IPS-18a (cell line): ENCODE measurements at regions not wholly inside any gene's neighbourhood (a gene's known extent, or its start where the extent isn't known, plus 50 kb on each side); places are given as distances from the start of the nearest gene placed in this dataset.

Experiments
- H3K27ac ChIP-seq: one replicate; pipeline ENCODE4 v1.5.1; 2013; ENCODE audit warnings: low read length
- H3K27me3 ChIP-seq: one replicate; pipeline ENCODE4 v1.6.1; 2013; ENCODE audit warnings: mild to moderate bottlenecking, low read length; ENCODE audit not compliant: control insufficient read depth, insufficient read depth
- H3K36me3 ChIP-seq: one replicate; pipeline ENCODE4 v1.6.1; 2013; ENCODE audit warnings: low read depth, low read length; ENCODE audit not compliant: control insufficient read depth
- H3K4me1 ChIP-seq: one replicate; pipeline ENCODE4 v1.6.1; 2013; ENCODE audit warnings: low read depth, low read length; ENCODE audit not compliant: control insufficient read depth
- H3K4me3 ChIP-seq: one replicate; pipeline ENCODE4 v1.5.1; 2013; ENCODE audit warnings: low read length
- H3K9ac ChIP-seq: one replicate; pipeline ENCODE4 v1.6.1; 2013; ENCODE audit warnings: mild to moderate bottlenecking, low read length, moderate library complexity
- H3K9me3 ChIP-seq: one replicate; pipeline ENCODE4 v1.6.1; 2013; ENCODE audit warnings: low read depth, low read length; ENCODE audit not compliant: control insufficient read depth

DNA sequence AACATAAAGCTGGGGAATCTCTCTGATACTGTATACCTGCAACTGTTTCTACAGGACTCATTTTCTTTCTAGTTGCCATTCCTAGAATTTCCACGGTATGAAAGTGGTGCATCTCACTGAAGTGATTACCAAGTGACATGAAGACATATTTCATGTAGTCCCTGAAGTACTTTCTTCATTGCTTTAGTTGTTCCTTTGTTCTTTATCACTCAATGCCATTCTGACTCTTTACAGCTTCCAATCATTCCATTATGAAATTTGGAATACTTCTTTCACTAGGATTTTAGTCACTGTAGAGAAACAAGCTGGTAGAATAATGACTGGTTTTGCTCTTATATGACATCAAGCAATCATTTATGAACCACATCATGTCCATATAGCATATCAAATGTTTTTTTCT lies 645.1 kb downstream of the CDH18 start:
- H3K27ac ChIP-seq: no peak overlapping the region
- H3K36me3 ChIP-seq: no peaks in the 10 kb centered on the region
- H3K9me3 ChIP-seq: no peaks in the 10 kb centered on the region

DNA sequence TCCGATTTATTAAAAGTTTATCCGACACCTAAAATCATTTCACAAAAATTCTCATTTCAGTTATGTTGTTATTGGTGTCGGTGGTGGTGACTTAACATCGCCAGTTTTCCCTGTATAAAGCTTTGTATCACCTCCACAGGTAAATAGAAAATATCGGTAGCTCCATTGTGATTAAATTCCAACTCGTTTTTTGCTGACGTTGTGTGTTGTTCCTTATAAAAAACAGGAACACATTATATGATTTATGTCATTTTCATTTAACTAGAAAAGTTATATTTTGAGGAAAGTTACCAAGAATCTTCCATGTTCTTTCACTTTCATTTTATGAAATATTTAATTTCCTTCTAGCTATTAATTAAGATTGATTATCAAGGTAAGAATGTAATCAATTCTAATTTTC lies 635.9 kb downstream of the CDH18 start:
- Histone ChIP-seq H3K4me3 (no peak overlapping the region), H3K36me3 (no peaks in the 10 kb centered on the region), H3K9me3 (no peaks in the 10 kb centered on the region), H3K4me1 (no peaks in the 10 kb centered on the region), H3K27me3 (no peaks in the 10 kb centered on the region), H3K27ac (no peak overlapping the region), H3K9ac (no peak overlapping the region)

More for the DNA sequence above, 645.1 kb downstream of the CDH18 start:
- Histone ChIP-seq H3K4me3 (no peak overlapping the region), H3K4me1 (no peaks in the 10 kb centered on the region), H3K9ac (no peak overlapping the region), H3K27me3 (no peaks in the 10 kb centered on the region)

GRCh38 chr5:19369048-19369447 lies 619.0 kb downstream of the CDH18 start:
- Histone ChIP-seq H3K27me3 (no peaks in the 10 kb centered on the region), H3K4me1 (peaks cover 5% of the 10 kb centered on the region), H3K9ac (no peak overlapping the region), H3K4me3 (no peak overlapping the region), H3K27ac (no peak overlapping the region), H3K36me3 (no peaks in the 10 kb centered on the region), H3K9me3 (no peaks in the 10 kb centered on the region)

- H3K36me3 ChIP-seq: no peaks in the 10 kb centered on the region
- H3K27me3 ChIP-seq: no peaks in the 10 kb centered on the region
- H3K9me3 ChIP-seq: no peaks in the 10 kb centered on the region
- no peak overlapping the region for H3K9ac ChIP-seq
- H3K4me3 ChIP-seq: no peak overlapping the region
- H3K27ac ChIP-seq: no peak overlapping the region
- peaks cover 5% of the 10 kb centered on the region for H3K4me1 ChIP-seq
These were observed 618.4 kb downstream of the CDH18 start for GRCh38 chr5:19369561-19369960.

- Histone ChIP-seq H3K4me1 (peaks cover 9% of the 10 kb centered on the region), H3K27me3 (no peaks in the 10 kb centered on the region), H3K36me3 (no peaks in the 10 kb centered on the region), H3K9ac (no peak overlapping the region), H3K27ac (no peak overlapping the region), H3K4me3 (no peak overlapping the region), H3K9me3 (no peaks in the 10 kb centered on the region)
These were observed 617.2 kb downstream of the CDH18 start for GRCh38 chr5:19370655-19371386.

- Histone ChIP-seq H3K27me3 (no peaks in the 10 kb centered on the region), H3K27ac (no peak overlapping the region), H3K9me3 (no peaks in the 10 kb centered on the region), H3K9ac (no peak overlapping the region), H3K4me1 (no peaks in the 10 kb centered on the region), H3K4me3 (no peak overlapping the region), H3K36me3 (no peaks in the 10 kb centered on the region)
These were observed 599.6 kb downstream of the CDH18 start for GRCh38 chr5:19388391-19388790.

GRCh38 chr5:19401032-19401431 lies 587.0 kb downstream of the CDH18 start:
- no peak overlapping the region for H3K4me3 ChIP-seq
- H3K27ac ChIP-seq: no peak overlapping the region
- H3K36me3 ChIP-seq: no peaks in the 10 kb centered on the region
- no peaks in the 10 kb centered on the region for H3K27me3 ChIP-seq
- peaks cover 4% of the 10 kb centered on the region for H3K4me1 ChIP-seq
- no peak overlapping the region for H3K9ac ChIP-seq
- H3K9me3 ChIP-seq: peaks cover 6% of the 10 kb centered on the region

- Histone ChIP-seq H3K27me3 (no peaks in the 10 kb centered on the region), H3K9ac (no peak overlapping the region), H3K4me1 (peaks cover 2% of the 10 kb centered on the region), H3K4me3 (no peak overlapping the region), H3K9me3 (no peaks in the 10 kb centered on the region), H3K36me3 (no peaks in the 10 kb centered on the region), H3K27ac (no peak overlapping the region)
These were observed 581.2 kb downstream of the CDH18 start for GRCh38 chr5:19406576-19407365.

DNA sequence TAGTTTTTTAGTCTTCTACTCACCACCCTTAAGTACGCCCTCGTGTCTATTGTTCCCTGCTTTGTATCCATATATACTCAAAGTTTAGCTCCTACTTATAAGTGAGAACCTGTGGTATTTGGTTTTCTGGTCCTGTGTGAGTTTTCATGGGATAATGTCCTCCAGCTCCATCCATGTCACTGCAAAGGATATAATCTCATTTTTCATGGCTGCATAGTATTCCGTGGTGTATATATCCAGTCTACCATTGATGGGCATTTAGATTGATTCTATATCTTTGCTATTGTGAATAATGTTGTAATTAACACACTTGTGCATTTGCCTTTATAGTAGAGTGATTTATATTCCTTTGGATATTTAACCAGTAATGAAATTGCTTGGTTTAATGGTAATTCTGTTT lies 579.9 kb downstream of the CDH18 start:
- H3K4me3 ChIP-seq: no peak overlapping the region
- no peaks in the 10 kb centered on the region for H3K9me3 ChIP-seq
- no peaks in the 10 kb centered on the region for H3K4me1 ChIP-seq
- H3K9ac ChIP-seq: no peak overlapping the region
- no peaks in the 10 kb centered on the region for H3K36me3 ChIP-seq
- no peak overlapping the region for H3K27ac ChIP-seq
- no peaks in the 10 kb centered on the region for H3K27me3 ChIP-seq

DNA sequence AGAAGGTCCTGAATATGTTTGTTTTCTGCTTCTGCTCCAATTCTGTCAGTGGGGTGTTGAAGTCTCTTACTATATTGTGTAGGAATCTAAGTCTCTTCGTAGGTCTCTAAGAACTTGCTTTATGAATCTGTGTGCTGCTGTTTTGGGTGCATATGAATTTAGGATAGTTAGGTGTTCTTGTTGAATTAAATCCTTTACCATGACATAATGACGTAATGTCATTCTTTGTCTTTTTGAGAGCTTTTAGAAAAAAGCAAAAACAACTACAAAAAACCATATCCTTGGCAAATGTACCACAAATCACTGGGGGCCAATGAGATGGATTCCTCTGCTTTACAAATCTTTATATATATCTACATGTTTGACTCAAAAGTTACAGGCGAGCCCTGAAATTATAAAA lies 576.1 kb downstream of the CDH18 start:
- Histone ChIP-seq H3K36me3 (no peaks in the 10 kb centered on the region), H3K4me1 (no peaks in the 10 kb centered on the region), H3K9me3 (no peaks in the 10 kb centered on the region), H3K4me3 (no peak overlapping the region), H3K27me3 (no peaks in the 10 kb centered on the region), H3K9ac (no peak overlapping the region), H3K27ac (no peak overlapping the region)
